ENCODE measurements at regions not wholly inside any gene's neighbourhood (a gene's known extent, or its start where the extent isn't known, plus 50 kb on each side); places are given as distances from the start of the nearest gene placed in this dataset.

DNA sequence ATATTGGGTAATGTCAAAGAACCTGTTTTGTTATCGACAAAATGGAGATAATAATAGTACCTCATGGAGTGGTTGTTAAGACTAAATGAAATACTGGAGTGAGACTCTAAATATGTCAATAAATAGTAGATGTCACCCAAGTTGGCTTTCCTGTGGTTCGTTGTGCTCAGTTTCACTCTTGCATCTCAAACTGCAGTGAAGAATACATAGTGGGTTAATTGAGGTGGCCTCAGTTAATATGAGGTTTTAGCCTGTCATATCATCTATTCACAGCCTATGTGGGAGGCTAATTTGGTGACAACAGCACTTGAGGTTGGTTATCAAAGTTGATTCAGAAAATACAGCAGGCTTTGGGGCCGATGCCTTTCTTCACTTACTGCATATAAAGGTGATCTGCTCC, 485.5 kb upstream of the SUCLG2 start:
- Histone ChIP-seq H3K27me3 (ENCODE audit: control insufficient read depth, insufficient read depth, low read length) (no peaks in the 10 kb centered on the region), H3K4me3 (ENCODE audit: low read depth, low read length) (no peak overlapping the region), H3K36me3 (ENCODE audit: control insufficient read depth, insufficient read depth, low read length) (no peaks in the 10 kb centered on the region)
- TF ChIP-seq, protein P1, sequence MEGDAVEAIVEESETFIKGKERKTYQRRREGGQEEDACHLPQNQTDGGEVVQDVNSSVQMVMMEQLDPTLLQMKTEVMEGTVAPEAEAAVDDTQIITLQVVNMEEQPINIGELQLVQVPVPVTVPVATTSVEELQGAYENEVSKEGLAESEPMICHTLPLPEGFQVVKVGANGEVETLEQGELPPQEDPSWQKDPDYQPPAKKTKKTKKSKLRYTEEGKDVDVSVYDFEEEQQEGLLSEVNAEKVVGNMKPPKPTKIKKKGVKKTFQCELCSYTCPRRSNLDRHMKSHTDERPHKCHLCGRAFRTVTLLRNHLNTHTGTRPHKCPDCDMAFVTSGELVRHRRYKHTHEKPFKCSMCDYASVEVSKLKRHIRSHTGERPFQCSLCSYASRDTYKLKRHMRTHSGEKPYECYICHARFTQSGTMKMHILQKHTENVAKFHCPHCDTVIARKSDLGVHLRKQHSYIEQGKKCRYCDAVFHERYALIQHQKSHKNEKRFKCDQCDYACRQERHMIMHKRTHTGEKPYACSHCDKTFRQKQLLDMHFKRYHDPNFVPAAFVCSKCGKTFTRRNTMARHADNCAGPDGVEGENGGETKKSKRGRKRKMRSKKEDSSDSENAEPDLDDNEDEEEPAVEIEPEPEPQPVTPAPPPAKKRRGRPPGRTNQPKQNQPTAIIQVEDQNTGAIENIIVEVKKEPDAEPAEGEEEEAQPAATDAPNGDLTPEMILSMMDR (IDR thresholded peaks at IDR 0.05; ENCODE audit: insufficient read depth, low read length, severe bottlenecking), result no peak
- FAIRE-seq, result no peak
- no peak for DNase-seq (ENCODE audit: low read depth)

DNA sequence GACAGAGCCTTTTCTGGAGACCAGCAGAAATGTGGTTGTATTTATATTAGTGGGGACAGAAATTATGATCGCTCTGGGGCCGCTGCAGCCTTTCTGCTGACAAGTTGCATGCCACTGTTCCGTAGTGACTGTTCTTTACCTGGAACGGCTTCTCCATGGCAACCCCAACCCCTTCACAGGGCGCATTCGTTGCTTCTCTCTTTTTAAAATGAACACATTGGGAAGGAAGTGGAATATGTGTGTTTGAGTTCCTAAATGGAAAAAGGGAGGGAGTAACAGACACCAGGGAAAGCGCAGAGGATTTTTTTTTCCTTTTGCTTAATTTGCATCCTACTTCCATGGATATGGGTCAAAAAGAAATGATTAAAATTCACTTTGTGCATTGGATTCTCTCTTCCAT, 482.0 kb upstream of the SUCLG2 start:
- Histone ChIP-seq H3K27me3 (ENCODE audit: control insufficient read depth, insufficient read depth, low read length) (no peaks in the 10 kb centered on the region), H3K4me3 (ENCODE audit: low read depth, low read length) (no peak overlapping the region), H3K36me3 (ENCODE audit: control insufficient read depth, insufficient read depth, low read length) (no peaks in the 10 kb centered on the region)
- FAIRE-seq (no peak), DNase-seq (ENCODE audit: low read depth) (no peak)
- TF ChIP-seq, protein P1 (IDR thresholded peaks at IDR 0.05; ENCODE audit: insufficient read depth, low read length, severe bottlenecking), result no peak

- DNase-seq (ENCODE audit: low read depth) (no peak), FAIRE-seq (no peak)
- Histone ChIP-seq H3K27me3 (ENCODE audit: control insufficient read depth, insufficient read depth, low read length) (no peaks in the 10 kb centered on the region), H3K4me3 (ENCODE audit: low read depth, low read length) (no peak overlapping the region), H3K36me3 (ENCODE audit: control insufficient read depth, insufficient read depth, low read length) (no peaks in the 10 kb centered on the region)
- TF ChIP-seq, protein P1 (IDR thresholded peaks at IDR 0.05; ENCODE audit: insufficient read depth, low read length, severe bottlenecking), result no peak
Observed at GRCh38 chr3:68135067-68135466, 480.7 kb upstream of the SUCLG2 start.

DNA sequence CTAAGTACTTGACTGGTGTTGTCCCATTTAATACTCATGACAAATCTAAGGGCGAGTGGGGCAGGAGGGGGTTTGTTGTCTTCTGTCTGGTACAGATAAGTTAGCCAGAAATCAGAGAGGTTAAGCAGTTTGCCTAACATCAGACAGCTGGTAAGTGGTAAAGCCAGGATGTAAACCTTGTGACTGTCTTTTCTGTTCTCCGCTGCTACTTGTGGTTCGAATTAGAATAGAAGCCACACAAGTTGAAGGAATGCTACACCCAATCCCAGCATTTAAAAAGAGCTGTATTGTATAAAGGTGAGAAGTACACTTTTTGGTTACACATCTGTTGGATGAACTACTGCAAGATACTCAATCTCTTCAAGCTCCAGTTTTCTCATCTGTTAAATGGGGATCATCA, 474.7 kb upstream of the SUCLG2 start:
- DNase-seq (ENCODE audit: low read depth) (no peak), FAIRE-seq (no peak)
- Histone ChIP-seq H3K27me3 (ENCODE audit: control insufficient read depth, insufficient read depth, low read length) (no peaks in the 10 kb centered on the region), H3K4me3 (ENCODE audit: low read depth, low read length) (no peak overlapping the region), H3K36me3 (ENCODE audit: control insufficient read depth, insufficient read depth, low read length) (no peaks in the 10 kb centered on the region)
- TF ChIP-seq, protein P1 (IDR thresholded peaks at IDR 0.05; ENCODE audit: insufficient read depth, low read length, severe bottlenecking), result no peak

- no peaks in the 10 kb centered on the region for H3K36me3 ChIP-seq (ENCODE audit: control insufficient read depth, insufficient read depth, low read length)
- TF ChIP-seq, protein P1 (IDR thresholded peaks at IDR 0.05; ENCODE audit: insufficient read depth, low read length, severe bottlenecking), result no peak
- DNase-seq (ENCODE audit: low read depth) (no peak), FAIRE-seq (no peak)
- H3K4me3 ChIP-seq (ENCODE audit: low read depth, low read length), result no peak overlapping the region
- no peaks in the 10 kb centered on the region for H3K27me3 ChIP-seq (ENCODE audit: control insufficient read depth, insufficient read depth, low read length)
Observed at GRCh38 chr3:68123231-68123630, 468.8 kb upstream of the SUCLG2 start.

DNA sequence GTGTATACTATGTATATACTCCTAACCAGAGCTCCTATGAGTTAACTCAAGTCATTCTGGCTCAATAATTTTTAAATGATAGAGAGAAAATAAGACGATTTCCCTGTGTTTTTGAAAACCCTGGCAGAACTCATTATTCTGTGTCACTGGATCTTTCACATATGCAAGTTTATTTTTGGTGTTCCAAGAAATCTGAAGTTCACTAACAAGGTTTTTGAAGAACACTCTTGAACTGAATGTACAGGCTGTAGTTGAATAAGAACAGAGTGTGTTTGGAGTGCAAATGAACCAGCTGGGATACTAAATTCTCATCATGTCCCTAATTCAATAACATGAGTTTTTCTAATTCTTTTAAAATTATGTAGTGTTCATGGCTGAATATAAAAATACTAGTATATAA, 466.9 kb upstream of the SUCLG2 start:
- DNase-seq (ENCODE audit: low read depth), result no peak
- H3K36me3 ChIP-seq (ENCODE audit: control insufficient read depth, insufficient read depth, low read length), result no peaks in the 10 kb centered on the region
- H3K27me3 ChIP-seq (ENCODE audit: control insufficient read depth, insufficient read depth, low read length), result no peaks in the 10 kb centered on the region
- no peak for FAIRE-seq
- TF ChIP-seq, protein P1 (IDR thresholded peaks at IDR 0.05; ENCODE audit: insufficient read depth, low read length, severe bottlenecking), result no peak
- H3K4me3 ChIP-seq (ENCODE audit: low read depth, low read length), result no peak overlapping the region
